Muscle of arm (tissue), 1 donor: ENCODE measurements at regions not wholly inside any gene's neighbourhood (a gene's known extent, or its start where the extent isn't known, plus 50 kb on each side); places are given as distances from the start of the nearest gene placed in this dataset.
"Not testable (repeated sequence)": the region's sequence is repeated elsewhere in the genome, so short reads cannot be mapped to it uniquely, and the experiment has no call there.

Experiments
- DNase-seq: peaks from one replicate; pipeline ENCODE4 v3.0.0-alpha.2; 2013

- DNase-seq, result no peak
These were observed 212.5 kb downstream of the BCHE start for GRCh38 chr3:165624761-165625160.

GRCh38 chr3:165622356-165622755, 214.9 kb downstream of the BCHE start:
- no peak for DNase-seq

GRCh38 chr3:165619069-165619468, 218.2 kb downstream of the BCHE start:
- no peak for DNase-seq

GRCh38 chr3:165617134-165617533, 220.1 kb downstream of the BCHE start:
- no peak for DNase-seq

- no peak for DNase-seq
These were observed 222.9 kb downstream of the BCHE start for GRCh38 chr3:165614337-165614736.

- DNase-seq, result no peak
These were observed 224.2 kb downstream of the BCHE start for GRCh38 chr3:165613014-165613413.

- no peak for DNase-seq
These were observed 230.0 kb downstream of the BCHE start for GRCh38 chr3:165607221-165607620.

- DNase-seq, result no peak
These were observed 234.0 kb downstream of the BCHE start for GRCh38 chr3:165603196-165603595.

- not testable (repeated sequence) for DNase-seq
These were observed 264.7 kb downstream of the BCHE start for GRCh38 chr3:165572566-165572965.

GRCh38 chr3:165568907-165569462, 268.2 kb downstream of the BCHE start:
- DNase-seq, result no peak

GRCh38 chr3:165555785-165556184, 281.4 kb downstream of the BCHE start:
- DNase-seq, result no peak

- no peak for DNase-seq
These were observed 283.9 kb downstream of the BCHE start for GRCh38 chr3:165553371-165553770.

GRCh38 chr3:165549665-165550064, 287.6 kb downstream of the BCHE start:
- DNase-seq, result no peak

GRCh38 chr3:165549037-165549436, 288.2 kb downstream of the BCHE start:
- DNase-seq, result no peak

- DNase-seq, result no peak
These were observed 292.2 kb downstream of the BCHE start for GRCh38 chr3:165545059-165545458.

GRCh38 chr3:165544432-165544831, 292.8 kb downstream of the BCHE start:
- no peak for DNase-seq

GRCh38 chr3:165538166-165538565, 299.1 kb downstream of the BCHE start:
- no peak for DNase-seq

GRCh38 chr3:165532851-165533250, 304.4 kb downstream of the BCHE start:
- DNase-seq, result no peak

- DNase-seq, result no peak
These were observed 307.8 kb downstream of the BCHE start for GRCh38 chr3:165529451-165529850.

GRCh38 chr3:165526367-165526766, 310.9 kb downstream of the BCHE start:
- no peak for DNase-seq

GRCh38 chr3:165523801-165524200, 313.4 kb downstream of the BCHE start:
- DNase-seq, result no peak

GRCh38 chr3:165522386-165522785, 314.8 kb downstream of the BCHE start:
- peak; percentile 2 for DNase-seq

- DNase-seq, result peak; percentile 1
These were observed 315.9 kb downstream of the BCHE start for GRCh38 chr3:165521131-165521871.

GRCh38 chr3:165519687-165520086, 317.5 kb downstream of the BCHE start:
- DNase-seq, result no peak
